Left ventricle myocardium inferior (tissue), 1 donor: ENCODE measurements at regions not wholly inside any gene's neighbourhood (a gene's known extent, or its start where the extent isn't known, plus 50 kb on each side); places are given as distances from the start of the nearest gene placed in this dataset.

Experiments used
- DNase-seq: peaks from one replicate; pipeline ENCODE4 v3.0.0-alpha.2; 2020
- H3K27ac ChIP-seq: fragments of 200-600 bp; replicated peaks from 2 replicates; pipeline ENCODE4 v1.8.0; 2021
- H3K27me3 ChIP-seq: fragments of 200-600 bp; 2 replicates; pipeline ENCODE4 v1.8.0; 2021; ENCODE audit warnings: low read depth
- H3K36me3 ChIP-seq: fragments of 200-600 bp; 2 replicates; pipeline ENCODE4 v1.8.0; 2021
- H3K4me1 ChIP-seq: fragments of 200-600 bp; 2 replicates; pipeline ENCODE4 v1.8.0; 2021
- H3K4me3 ChIP-seq: fragments of 200-600 bp; 2 replicates; pipeline ENCODE4 v1.8.0; 2021; ENCODE audit warnings: mild to moderate bottlenecking, moderate library complexity
- H3K9me3 ChIP-seq: fragments of 200-600 bp; replicated peaks from 2 replicates; pipeline ENCODE4 v1.8.0; 2021
- intact Hi-C: fragments of 100-400 bp; cut with micrococcal nuclease; formaldehyde crosslinking; loops from one replicate; pipeline ENCODE4 v1.11.0; 2022
- TF ChIP-seq, protein P1 (sequence below): fragments of 200-600 bp; IDR thresholded peaks from 2 replicates; pipeline ENCODE4 v1.8.0; 2021; ENCODE audit warnings: antibody characterized with exemption, mild to moderate bottlenecking, borderline replicate concordance
- donor health status: DM: no; HTN: yes; CAD: no; lungs with severe emphysema.

DNA sequence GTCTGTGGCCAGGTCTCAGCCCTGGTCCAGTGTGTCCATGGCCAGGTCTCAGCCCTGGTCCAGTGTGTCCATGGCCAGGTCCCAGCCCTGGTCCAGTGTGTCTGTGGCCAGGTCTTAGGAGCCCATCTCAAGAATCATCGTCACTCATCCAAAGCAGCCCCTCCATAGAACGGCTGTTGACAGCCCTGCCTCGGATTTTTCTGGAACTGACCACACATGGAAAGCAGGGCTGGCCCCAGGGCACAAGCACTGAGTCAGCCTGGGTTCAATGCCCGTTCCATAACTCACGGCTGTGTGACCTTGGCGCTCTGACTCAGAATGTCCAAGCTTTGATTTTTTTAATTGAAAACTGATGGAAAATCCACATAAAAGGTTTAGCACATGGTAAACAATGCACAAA, 59.9 kb upstream of the SNTG2 start:
- H3K9me3 ChIP-seq: peaks cover 11% of the 10 kb centered on the region
- intact Hi-C loops: no loop called here
- no peak overlapping the region for H3K4me3 ChIP-seq
- H3K27me3 ChIP-seq: peaks cover 84% of the 10 kb centered on the region
- no peak for DNase-seq
- no peaks in the 10 kb centered on the region for H3K4me1 ChIP-seq
- H3K36me3 ChIP-seq: no peaks in the 10 kb centered on the region
- H3K27ac ChIP-seq: no peak overlapping the region
- TF ChIP-seq, protein P1, sequence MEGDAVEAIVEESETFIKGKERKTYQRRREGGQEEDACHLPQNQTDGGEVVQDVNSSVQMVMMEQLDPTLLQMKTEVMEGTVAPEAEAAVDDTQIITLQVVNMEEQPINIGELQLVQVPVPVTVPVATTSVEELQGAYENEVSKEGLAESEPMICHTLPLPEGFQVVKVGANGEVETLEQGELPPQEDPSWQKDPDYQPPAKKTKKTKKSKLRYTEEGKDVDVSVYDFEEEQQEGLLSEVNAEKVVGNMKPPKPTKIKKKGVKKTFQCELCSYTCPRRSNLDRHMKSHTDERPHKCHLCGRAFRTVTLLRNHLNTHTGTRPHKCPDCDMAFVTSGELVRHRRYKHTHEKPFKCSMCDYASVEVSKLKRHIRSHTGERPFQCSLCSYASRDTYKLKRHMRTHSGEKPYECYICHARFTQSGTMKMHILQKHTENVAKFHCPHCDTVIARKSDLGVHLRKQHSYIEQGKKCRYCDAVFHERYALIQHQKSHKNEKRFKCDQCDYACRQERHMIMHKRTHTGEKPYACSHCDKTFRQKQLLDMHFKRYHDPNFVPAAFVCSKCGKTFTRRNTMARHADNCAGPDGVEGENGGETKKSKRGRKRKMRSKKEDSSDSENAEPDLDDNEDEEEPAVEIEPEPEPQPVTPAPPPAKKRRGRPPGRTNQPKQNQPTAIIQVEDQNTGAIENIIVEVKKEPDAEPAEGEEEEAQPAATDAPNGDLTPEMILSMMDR: no peak

DNA sequence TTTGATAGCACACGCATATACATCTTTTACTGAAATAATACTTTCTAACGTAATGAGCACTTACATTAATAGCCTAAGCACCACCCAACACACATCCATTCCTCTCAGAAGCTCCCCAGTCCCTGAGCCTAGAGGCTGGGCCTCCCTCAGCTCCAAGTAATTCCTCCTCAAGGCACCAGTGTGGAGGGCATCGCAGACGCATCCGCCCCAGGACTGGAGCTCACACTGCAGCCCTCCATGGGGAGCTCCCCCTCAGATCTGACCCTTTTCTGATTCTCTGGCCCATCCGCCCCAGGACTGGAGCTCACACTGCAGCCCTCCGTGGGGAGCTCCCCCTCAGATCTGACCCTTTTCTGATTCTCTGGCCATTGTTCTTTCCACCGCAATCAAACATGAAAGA, 60.4 kb upstream of the SNTG2 start:
- no peak for DNase-seq
- Histone ChIP-seq H3K4me1 (no peaks in the 10 kb centered on the region), H3K36me3 (no peaks in the 10 kb centered on the region), H3K27ac (no peak overlapping the region), H3K27me3 (peaks cover 88% of the 10 kb centered on the region), H3K4me3 (no peak overlapping the region), H3K9me3 (peaks cover 5% of the 10 kb centered on the region)
- TF ChIP-seq, protein P1: no peak
- intact Hi-C loops: no loop called here

DNA sequence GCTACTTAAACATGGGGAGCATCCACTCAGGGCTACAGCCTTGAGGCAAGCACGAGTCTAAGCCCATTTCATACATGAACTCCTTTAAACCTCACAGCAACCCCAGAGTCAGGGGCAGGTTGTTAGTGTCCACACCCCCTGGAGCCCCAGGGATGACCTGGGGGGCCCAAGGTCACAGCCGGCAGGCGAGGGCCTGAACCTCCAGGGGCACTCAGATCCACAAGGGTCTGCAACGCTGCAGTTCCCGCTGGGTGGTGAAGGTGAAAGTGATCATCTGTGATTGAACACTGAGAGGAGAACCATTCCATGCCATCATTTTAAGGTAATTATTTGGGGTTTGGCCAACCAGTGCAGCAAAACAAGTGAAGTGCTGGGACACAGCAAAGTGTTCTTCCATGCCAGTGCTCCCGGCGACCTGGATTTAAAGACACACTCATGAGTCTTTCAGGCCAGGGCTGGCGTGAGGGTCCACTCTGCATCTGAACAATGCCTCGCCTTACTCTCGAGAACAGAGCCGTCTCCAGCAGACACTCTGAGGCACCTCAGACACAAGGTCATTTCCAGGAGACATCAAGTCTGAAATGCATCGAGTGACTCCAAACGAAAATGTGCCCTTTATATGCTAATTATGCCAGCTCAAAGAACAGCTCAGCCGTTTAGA, 61.6 kb upstream of the SNTG2 start:
- H3K4me1 ChIP-seq: no peaks in the 10 kb centered on the region
- H3K9me3 ChIP-seq: no peaks in the 10 kb centered on the region
- H3K27ac ChIP-seq: no peak overlapping the region
- no peak for DNase-seq
- peaks cover 97% of the 10 kb centered on the region for H3K27me3 ChIP-seq
- TF ChIP-seq, protein P1: no peak
- no peak overlapping the region for H3K4me3 ChIP-seq
- intact Hi-C loops: no loop called here
- H3K36me3 ChIP-seq: no peaks in the 10 kb centered on the region

DNA sequence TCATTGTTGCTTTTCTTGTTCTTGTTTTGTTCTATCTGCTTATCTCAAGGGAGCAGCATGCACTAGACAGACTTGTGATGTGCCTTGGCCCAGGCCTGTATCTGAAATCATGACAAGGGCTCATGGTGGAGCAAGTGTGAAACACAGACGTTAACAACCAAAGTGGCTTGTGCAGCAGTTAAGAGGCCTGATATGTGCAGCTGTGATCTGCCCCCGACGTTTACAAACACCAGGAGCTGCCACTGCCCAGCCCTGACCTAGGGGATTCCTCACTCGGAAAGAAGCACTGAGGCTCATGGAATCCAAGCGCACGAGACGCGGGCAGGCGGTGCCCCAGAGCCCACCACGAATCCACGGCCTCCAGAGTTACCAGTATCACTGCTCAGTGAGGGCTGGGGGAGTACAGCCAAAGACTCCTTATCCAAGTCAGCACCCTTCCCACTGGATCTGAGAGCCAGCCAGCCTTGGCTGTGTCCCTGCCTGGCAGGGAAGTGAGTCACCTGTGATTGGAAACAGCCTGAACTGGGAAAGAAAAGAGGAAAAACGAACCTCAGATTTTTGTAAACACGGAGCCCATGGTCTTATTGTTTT, 62.3 kb upstream of the SNTG2 start:
- TF ChIP-seq, protein P1: no peak
- intact Hi-C loops: no loop called here
- Histone ChIP-seq H3K9me3 (no peaks in the 10 kb centered on the region), H3K4me3 (no peak overlapping the region), H3K4me1 (no peaks in the 10 kb centered on the region), H3K36me3 (no peaks in the 10 kb centered on the region), H3K27me3 (peaks cover 97% of the 10 kb centered on the region), H3K27ac (no peak overlapping the region)
- no peak for DNase-seq

DNA sequence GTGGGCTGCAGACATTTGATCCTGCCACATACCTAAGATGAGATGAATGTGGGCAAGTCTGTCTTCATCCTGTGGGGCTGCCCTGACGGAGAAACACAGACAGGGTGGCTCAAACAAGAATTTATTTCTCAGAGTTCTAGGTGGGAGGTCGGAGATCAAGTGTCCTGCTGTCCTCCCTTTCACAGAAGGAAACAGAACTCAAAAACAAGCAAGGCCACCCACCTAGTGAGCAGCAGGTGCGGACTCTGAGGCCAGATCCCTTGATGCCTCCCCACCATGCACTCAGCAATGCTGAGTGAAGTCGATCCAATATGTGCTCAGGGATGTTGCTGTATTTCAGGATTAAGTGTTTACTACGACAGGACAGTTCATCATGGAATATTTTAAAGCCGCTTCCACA, 63.0 kb upstream of the SNTG2 start:
- H3K4me3 ChIP-seq: no peak overlapping the region
- TF ChIP-seq, protein P1: no peak
- H3K4me1 ChIP-seq: no peaks in the 10 kb centered on the region
- H3K27ac ChIP-seq: no peak overlapping the region
- H3K36me3 ChIP-seq: no peaks in the 10 kb centered on the region
- no peaks in the 10 kb centered on the region for H3K9me3 ChIP-seq
- peaks cover 97% of the 10 kb centered on the region for H3K27me3 ChIP-seq
- intact Hi-C loops: no loop called here
- DNase-seq: no peak
